Activated T-cell treated with anti-CD3 and anti-CD28 coated beads, Interleukin-2, amount 50 U/mL, for 4 hours (primary cell): ENCODE measurements at regions not wholly inside any gene's neighbourhood (a gene's known extent, or its start where the extent isn't known, plus 50 kb on each side); places are given as distances from the start of the nearest gene placed in this dataset.

ENCODE experiments used
- ATAC-seq, 2 donors: fragments of 200-7000 bp; cut with Tn5 transposase; one replicate each; pipeline ENCODE4 v1.10.0; 2021
- DNase-seq: peaks from one replicate; pipeline ENCODE4 v3.0.0-alpha.2; 2020
- H3K27me3 Mint-ChIP-seq: one replicate; pipeline ENCODE4 v1.8.0; 2021; ENCODE audit warnings: low read depth, mixed read lengths
- H3K36me3 Mint-ChIP-seq: one replicate; pipeline ENCODE4 v1.8.0; 2022; ENCODE audit warnings: mixed read lengths; ENCODE audit not compliant: insufficient read depth
- H3K4me1 Mint-ChIP-seq: one replicate; pipeline ENCODE4 v1.8.0; 2021; ENCODE audit warnings: low read depth, mixed read lengths
- H3K4me3 Mint-ChIP-seq: one replicate; pipeline ENCODE4 v1.8.0; 2021; ENCODE audit warnings: mild to moderate bottlenecking, moderate library complexity, mixed read lengths
- H3K9me3 Mint-ChIP-seq: one replicate; pipeline ENCODE4 v1.8.0; 2021; ENCODE audit warnings: mixed read lengths

DNA sequence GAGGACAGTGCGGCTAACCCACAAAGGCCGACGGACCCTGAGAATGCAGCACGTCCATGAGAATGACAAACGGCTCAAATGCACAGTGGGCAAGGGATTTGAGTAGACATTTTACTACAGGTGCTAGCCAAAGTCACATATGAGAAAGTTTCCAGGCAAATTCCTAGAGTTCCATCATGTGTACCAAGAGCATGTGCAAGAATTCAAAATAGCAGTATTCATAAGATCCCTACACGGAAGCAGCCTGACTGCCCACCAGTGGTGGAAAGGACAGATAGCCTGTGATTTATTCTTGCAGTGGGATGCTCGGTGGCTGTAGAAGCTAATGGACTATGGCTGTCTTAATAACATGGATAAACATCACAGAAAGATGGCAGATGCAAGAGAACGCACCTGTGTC, 68.0 kb downstream of the RGS12 start:
- H3K36me3 Mint-ChIP-seq, result no peaks in the 10 kb centered on the region
- DNase-seq (no peak), ATAC-seq (no peak)
- H3K27me3 Mint-ChIP-seq, result peaks cover 2% of the 10 kb centered on the region
- no peaks in the 10 kb centered on the region for H3K9me3 Mint-ChIP-seq
- H3K4me3 Mint-ChIP-seq, result no peak overlapping the region
- peaks cover 25% of the 10 kb centered on the region for H3K4me1 Mint-ChIP-seq

DNA sequence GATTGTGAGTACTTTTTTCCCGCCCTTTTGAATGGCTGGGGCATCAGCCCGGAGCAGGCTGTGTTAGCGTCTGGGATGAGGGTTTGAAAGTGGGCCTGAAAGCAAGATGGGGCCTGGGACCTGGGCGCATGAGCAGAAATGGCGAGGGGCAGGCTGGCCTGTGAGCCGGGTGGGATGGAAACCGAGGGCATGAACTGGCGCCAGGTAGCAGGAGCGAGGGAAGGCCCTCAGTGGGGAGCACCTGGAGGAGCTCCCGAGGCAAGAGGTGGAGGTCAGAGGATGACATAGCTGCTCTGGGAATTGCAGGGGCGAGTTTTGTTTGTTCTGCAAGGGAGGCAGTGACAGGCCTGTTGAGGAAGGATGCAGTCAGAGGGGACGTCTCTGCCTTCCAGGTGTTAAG, 68.6 kb downstream of the RGS12 start:
- Mint-ChIP-seq H3K36me3 (no peaks in the 10 kb centered on the region), H3K4me1 (peaks cover 25% of the 10 kb centered on the region), H3K9me3 (no peaks in the 10 kb centered on the region), H3K4me3 (no peak overlapping the region), H3K27me3 (peaks cover 2% of the 10 kb centered on the region)
- DNase-seq (no peak), ATAC-seq (no peak)

DNA sequence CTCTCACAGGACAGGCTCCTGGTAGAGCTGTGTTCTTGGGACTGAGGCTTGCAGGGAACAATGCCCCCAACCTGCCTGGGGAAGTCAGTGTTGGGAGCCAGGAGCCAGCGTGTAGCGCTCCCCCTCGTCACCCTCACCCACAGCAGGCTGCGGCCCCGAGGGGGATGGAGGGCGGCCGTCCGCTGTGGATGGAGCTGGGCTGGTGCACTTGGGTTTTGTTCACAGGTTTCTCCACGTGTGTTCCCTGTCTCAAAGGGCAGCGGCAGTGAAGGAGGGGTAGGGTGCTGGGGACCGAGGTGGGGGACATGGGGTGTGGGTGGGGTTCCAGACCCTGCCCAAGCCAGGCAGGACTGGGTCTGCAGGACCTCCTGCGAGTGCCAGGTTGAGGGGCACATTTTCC, 69.1 kb downstream of the RGS12 start:
- no peak for ATAC-seq
- peaks cover 25% of the 10 kb centered on the region for H3K4me1 Mint-ChIP-seq
- no peaks in the 10 kb centered on the region for H3K36me3 Mint-ChIP-seq
- no peaks in the 10 kb centered on the region for H3K9me3 Mint-ChIP-seq
- no peak for DNase-seq
- H3K27me3 Mint-ChIP-seq, result peaks cover 2% of the 10 kb centered on the region
- no peak overlapping the region for H3K4me3 Mint-ChIP-seq

DNA sequence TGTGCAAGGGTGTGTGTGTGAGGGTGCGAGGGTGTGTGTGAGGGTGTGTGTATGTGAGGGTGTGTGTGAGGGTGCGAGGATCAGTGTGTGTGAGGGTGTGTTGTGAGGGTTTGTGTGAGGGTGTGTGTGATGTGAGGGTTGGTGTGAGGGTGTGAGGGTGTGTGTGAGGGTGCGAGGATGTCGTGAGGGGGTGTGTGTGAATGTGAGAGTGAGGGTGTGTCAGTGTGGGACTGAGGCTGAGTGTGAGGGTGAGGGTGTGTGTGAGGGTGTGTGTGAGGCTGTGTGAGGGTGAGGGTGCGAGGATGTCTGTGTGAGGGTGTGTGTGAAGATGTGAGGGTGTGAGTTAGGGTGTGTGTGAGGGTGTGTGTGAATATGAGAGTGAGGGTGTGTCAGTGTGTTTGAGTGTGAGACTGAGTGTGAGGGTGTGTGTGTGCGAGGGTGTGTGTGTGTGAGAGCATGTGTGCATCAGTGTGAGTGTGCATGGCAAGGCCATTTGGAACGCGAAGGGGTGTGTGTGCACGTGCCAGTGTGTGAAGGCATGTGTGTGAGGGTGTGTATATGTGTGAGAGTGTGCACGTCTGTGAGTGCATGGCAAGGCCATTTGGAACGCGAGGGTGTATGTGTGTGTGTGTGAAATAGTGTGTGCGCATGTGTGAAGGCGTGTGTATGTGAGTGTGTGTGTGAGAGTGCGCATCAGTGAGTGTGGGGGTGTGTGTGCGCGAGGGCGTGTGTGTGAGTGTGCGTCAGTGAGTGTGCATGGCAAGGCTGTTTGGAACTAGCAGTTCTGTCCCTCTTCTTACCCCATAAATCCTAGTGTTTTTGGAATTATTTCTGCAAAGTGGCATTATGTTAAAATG, 69.8 kb downstream of the RGS12 start:
- DNase-seq (no peak), ATAC-seq (no peak)
- H3K4me3 Mint-ChIP-seq, result no peak overlapping the region
- H3K4me1 Mint-ChIP-seq, result peaks cover 19% of the 10 kb centered on the region
- H3K36me3 Mint-ChIP-seq, result no peaks in the 10 kb centered on the region
- H3K27me3 Mint-ChIP-seq, result peaks cover 2% of the 10 kb centered on the region
- no peaks in the 10 kb centered on the region for H3K9me3 Mint-ChIP-seq

- H3K4me3 Mint-ChIP-seq, result no peak overlapping the region
- peaks cover 13% of the 10 kb centered on the region for H3K4me1 Mint-ChIP-seq
- H3K9me3 Mint-ChIP-seq, result no peaks in the 10 kb centered on the region
- H3K36me3 Mint-ChIP-seq, result no peaks in the 10 kb centered on the region
- no peak for ATAC-seq
- peaks cover 2% of the 10 kb centered on the region for H3K27me3 Mint-ChIP-seq
- no peak for DNase-seq
These were observed 70.8 kb downstream of the RGS12 start for GRCh38 chr4:3363411-3364141.

- Mint-ChIP-seq H3K36me3 (no peaks in the 10 kb centered on the region), H3K4me1 (peaks cover 18% of the 10 kb centered on the region), H3K4me3 (no peak overlapping the region), H3K27me3 (peaks cover 2% of the 10 kb centered on the region), H3K9me3 (no peaks in the 10 kb centered on the region)
- DNase-seq (no peak), ATAC-seq (no peak)
These were observed 71.4 kb downstream of the RGS12 start for GRCh38 chr4:3364199-3364598.

- Mint-ChIP-seq H3K9me3 (no peaks in the 10 kb centered on the region), H3K27me3 (peaks cover 5% of the 10 kb centered on the region), H3K36me3 (no peaks in the 10 kb centered on the region), H3K4me1 (peaks cover 20% of the 10 kb centered on the region), H3K4me3 (no peak overlapping the region)
- ATAC-seq (no peak), DNase-seq (no peak)
These were observed 72.0 kb downstream of the RGS12 start for GRCh38 chr4:3364634-3365314.

- no peak for DNase-seq
- H3K4me3 Mint-ChIP-seq, result no peak overlapping the region
These were observed 72.5 kb downstream of the RGS12 start for GRCh38 chr4:3365326-3365725.

DNA sequence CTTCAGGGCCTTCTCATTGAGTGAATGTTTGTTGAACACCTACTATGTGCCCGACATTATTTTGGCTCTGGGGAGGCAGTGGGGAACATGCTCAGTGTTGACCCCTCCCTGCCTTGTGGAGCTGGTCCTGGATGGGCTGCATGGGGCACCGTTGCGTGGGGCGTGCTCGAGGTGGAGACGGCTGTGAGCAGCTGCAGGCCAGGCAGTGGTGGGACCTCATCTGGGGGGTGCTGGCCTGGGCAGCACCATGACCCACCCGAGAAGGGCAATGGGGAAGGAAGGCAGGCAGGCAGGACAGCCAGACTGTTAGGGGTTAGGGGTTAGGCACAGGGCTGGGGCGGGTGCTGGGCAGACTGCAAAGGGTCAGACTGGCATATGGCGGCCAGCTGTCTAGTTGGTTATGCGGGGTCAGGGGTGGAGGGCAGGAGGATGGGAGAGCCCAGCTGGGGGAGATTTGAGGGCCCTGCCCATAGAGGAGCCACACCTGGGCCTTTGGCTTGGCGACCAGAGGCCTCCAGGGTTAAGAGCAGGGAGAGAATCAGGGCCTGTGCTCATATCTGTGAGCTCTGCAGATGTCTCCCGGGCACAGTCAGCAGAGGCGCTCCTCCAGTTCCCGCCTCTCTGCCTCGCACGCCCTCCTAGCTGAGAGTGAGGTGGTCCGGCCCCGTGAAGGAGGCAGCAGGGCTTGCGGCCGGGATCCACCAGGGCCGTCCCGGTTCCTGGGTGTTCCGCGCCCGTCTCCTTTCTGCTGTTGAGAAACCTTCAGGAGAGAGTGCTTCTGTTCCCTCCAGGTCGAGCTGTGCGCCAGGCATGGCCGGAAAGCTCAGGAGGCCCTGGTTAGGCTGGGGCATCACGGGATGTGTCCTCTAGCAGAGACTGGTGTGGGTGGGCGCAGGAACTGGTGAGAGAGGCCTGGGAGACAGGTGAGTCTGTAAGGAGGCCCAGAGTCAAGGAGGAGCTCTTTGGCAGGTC, 73.3 kb downstream of the RGS12 start:
- peaks cover 21% of the 10 kb centered on the region for H3K4me1 Mint-ChIP-seq
- no peaks in the 10 kb centered on the region for H3K36me3 Mint-ChIP-seq
- no peaks in the 10 kb centered on the region for H3K9me3 Mint-ChIP-seq
- DNase-seq (no peak), ATAC-seq (no peak)
- H3K27me3 Mint-ChIP-seq, result peaks cover 8% of the 10 kb centered on the region
- H3K4me3 Mint-ChIP-seq, result no peak overlapping the region

More at GRCh38 chr4:3365326-3365725, 72.5 kb downstream of the RGS12 start:
- Mint-ChIP-seq H3K9me3 (no peaks in the 10 kb centered on the region), H3K27me3 (peaks cover 7% of the 10 kb centered on the region), H3K36me3 (no peaks in the 10 kb centered on the region), H3K4me1 (peaks cover 20% of the 10 kb centered on the region)
- ATAC-seq, result no peak

- H3K9me3 Mint-ChIP-seq, result no peaks in the 10 kb centered on the region
- no peak overlapping the region for H3K4me3 Mint-ChIP-seq
- H3K36me3 Mint-ChIP-seq, result no peaks in the 10 kb centered on the region
- no peak for DNase-seq
- peaks cover 24% of the 10 kb centered on the region for H3K4me1 Mint-ChIP-seq
- H3K27me3 Mint-ChIP-seq, result peaks cover 10% of the 10 kb centered on the region
- no peak for ATAC-seq
These were observed 74.3 kb downstream of the RGS12 start for GRCh38 chr4:3366893-3367775.

DNA sequence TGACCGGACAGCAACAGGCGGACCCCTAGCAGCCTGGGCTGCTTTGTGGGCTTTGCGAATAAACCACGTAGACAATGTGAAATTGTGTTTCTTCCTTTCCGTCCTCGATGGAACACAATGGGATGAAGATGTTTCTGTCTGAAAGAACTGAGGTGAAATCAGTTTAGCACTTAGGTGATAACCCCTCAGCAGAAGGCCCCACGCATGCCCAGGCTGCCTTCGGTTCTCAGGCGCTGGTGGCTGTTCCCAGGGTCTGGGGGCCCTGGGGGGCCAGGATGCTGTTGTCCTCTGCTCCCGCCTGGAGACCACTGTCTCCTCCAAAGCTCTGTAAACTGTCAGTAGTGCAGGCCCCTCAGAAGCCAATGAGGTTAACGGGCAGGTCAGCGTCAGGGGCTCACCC, 73.9 kb upstream of the HGFAC start:
- DNase-seq (no peak), ATAC-seq (no peak)
- Mint-ChIP-seq H3K4me3 (no peak overlapping the region), H3K36me3 (no peaks in the 10 kb centered on the region), H3K4me1 (peaks cover 30% of the 10 kb centered on the region), H3K9me3 (no peaks in the 10 kb centered on the region), H3K27me3 (peaks cover 14% of the 10 kb centered on the region)

DNA sequence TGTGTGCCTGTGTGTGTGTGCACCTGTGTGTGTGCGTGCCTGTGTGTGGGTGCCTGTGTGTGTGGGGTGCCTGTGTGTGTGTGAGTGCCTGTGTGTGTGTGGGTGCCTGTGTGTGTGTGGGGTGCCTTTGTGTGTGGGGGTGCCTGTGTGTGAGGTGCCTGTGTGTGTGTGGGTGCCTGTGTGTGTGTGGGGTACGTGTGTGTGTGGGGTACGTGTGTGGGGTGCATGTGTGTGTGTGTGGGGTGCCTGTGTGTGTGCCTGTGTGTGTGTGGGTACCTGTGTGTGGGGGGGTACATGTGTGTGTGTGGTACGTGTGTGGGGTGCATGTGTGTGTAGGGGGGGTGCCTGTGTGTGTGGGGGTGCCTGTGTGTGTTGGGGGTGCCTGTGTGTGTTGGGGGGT, 73.4 kb upstream of the HGFAC start:
- Mint-ChIP-seq H3K27me3 (peaks cover 15% of the 10 kb centered on the region), H3K9me3 (no peaks in the 10 kb centered on the region), H3K36me3 (no peaks in the 10 kb centered on the region), H3K4me1 (peaks cover 32% of the 10 kb centered on the region), H3K4me3 (no peak overlapping the region)
- no peak for DNase-seq
- no peak for ATAC-seq
